ENCODE measurements at regions not wholly inside any gene's neighbourhood (a gene's known extent, or its start where the extent isn't known, plus 50 kb on each side); places are given as distances from the start of the nearest gene placed in this dataset.
A peak's percentile ranks its signal among the peaks of the same experiment; 100 is the strongest.
"Not testable (repeated sequence)": the region's sequence is repeated elsewhere in the genome, so short reads cannot be mapped to it uniquely, and the experiment has no call there.

GRCh38 chr2:87198422-87198821 lies 176.8 kb upstream of the PLGLB1 start:
- not testable (repeated sequence) for DNase-seq (ENCODE audit: low spot score)

- DNase-seq (ENCODE audit: low spot score), result not testable (repeated sequence)
Measured at GRCh38 chr2:87199228-87199627, 177.6 kb upstream of the PLGLB1 start.

GRCh38 chr2:87204569-87205147 lies 183.0 kb upstream of the PLGLB1 start:
- DNase-seq (ENCODE audit: low spot score), result peak; percentile 24

GRCh38 chr2:87212938-87213337 lies 191.3 kb upstream of the PLGLB1 start:
- DNase-seq (ENCODE audit: low spot score), result not testable (repeated sequence)

GRCh38 chr2:87217005-87217404 lies 195.4 kb upstream of the PLGLB1 start:
- not testable (repeated sequence) for DNase-seq (ENCODE audit: low spot score)

GRCh38 chr2:87217741-87218410 lies 196.2 kb upstream of the PLGLB1 start:
- DNase-seq (ENCODE audit: low spot score), result peak; percentile 22

- DNase-seq (ENCODE audit: low spot score), result not testable (repeated sequence)
Measured at GRCh38 chr2:87220651-87221050, 199.0 kb upstream of the PLGLB1 start.

GRCh38 chr2:87222131-87222530 lies 200.5 kb upstream of the PLGLB1 start:
- DNase-seq (ENCODE audit: low spot score), result not testable (repeated sequence)

GRCh38 chr2:87223873-87224272 lies 202.2 kb upstream of the PLGLB1 start:
- DNase-seq (ENCODE audit: low spot score), result not testable (repeated sequence)

- not testable (repeated sequence) for DNase-seq (ENCODE audit: low spot score)
Measured at GRCh38 chr2:87229091-87229689, 207.5 kb upstream of the PLGLB1 start.

GRCh38 chr2:87229964-87230363 lies 208.3 kb upstream of the PLGLB1 start:
- not testable (repeated sequence) for DNase-seq (ENCODE audit: low spot score)

GRCh38 chr2:87235333-87235981 lies 213.8 kb upstream of the PLGLB1 start:
- DNase-seq (ENCODE audit: low spot score), result not testable (repeated sequence)

GRCh38 chr2:87237570-87238336 lies 216.1 kb upstream of the PLGLB1 start:
- DNase-seq (ENCODE audit: low spot score), result not testable (repeated sequence)

- not testable (repeated sequence) for DNase-seq (ENCODE audit: low spot score)
Measured at GRCh38 chr2:87239558-87240215, 218.0 kb upstream of the PLGLB1 start.

GRCh38 chr2:87246066-87246717 lies 224.5 kb upstream of the PLGLB1 start:
- not testable (repeated sequence) for DNase-seq (ENCODE audit: low spot score)

GRCh38 chr2:87252046-87252445 lies 230.4 kb upstream of the PLGLB1 start:
- DNase-seq (ENCODE audit: low spot score), result not testable (repeated sequence)

GRCh38 chr2:87254562-87254961 lies 232.9 kb upstream of the PLGLB1 start:
- DNase-seq (ENCODE audit: low spot score), result not testable (repeated sequence)

GRCh38 chr2:87255410-87255809 lies 233.8 kb upstream of the PLGLB1 start:
- not testable (repeated sequence) for DNase-seq (ENCODE audit: low spot score)

GRCh38 chr2:87258887-87259286 lies 237.2 kb upstream of the PLGLB1 start:
- DNase-seq (ENCODE audit: low spot score), result not testable (repeated sequence)

- DNase-seq (ENCODE audit: low spot score), result not testable (repeated sequence)
Measured at GRCh38 chr2:87262184-87262702, 240.6 kb upstream of the PLGLB1 start.
